Daoy (cell line): ENCODE measurements at regions not wholly inside any gene's neighbourhood (a gene's known extent, or its start where the extent isn't known, plus 50 kb on each side); places are given as distances from the start of the nearest gene placed in this dataset.

Experiments
- DNase-seq: peaks from one replicate; pipeline ENCODE4 v3.0.0-alpha.2; 2015; ENCODE audit warnings: low read depth

DNA sequence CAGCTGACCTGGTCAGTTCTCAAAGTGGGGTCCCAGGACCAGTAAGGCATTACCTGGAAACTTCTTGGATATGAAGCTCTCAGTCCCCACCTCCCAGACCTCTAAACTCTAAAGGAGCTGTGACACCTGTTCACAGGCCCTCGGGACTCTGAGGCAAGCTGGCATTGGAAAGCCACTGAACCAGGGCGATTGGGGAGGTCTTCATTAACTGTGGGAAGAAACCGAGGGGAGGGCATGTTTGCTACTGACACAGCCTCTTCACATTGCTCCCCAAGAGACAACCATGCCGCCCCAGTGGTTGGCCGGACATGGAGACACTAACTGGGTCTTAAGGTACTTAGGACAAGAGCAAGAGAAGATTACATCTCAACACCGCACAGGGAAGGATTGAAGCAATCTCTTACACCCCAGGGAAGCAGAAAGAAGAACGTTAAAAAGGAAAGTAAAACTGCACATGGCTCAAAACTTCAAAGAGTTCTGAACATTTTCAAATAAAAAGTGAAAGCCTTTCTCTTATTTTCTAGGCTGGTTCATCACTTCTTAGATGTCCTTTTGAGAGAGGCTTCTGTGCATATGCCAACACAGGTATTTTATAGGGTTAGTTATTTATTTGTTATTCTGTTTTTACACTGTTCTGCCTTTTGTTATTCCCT, 210.0 kb upstream of the CST7 start:
- DNase-seq, result no peak

- no peak for DNase-seq
These were observed 209.3 kb upstream of the CST7 start for GRCh38 chr20:24739746-24740145.

- DNase-seq, result no peak
These were observed 207.5 kb upstream of the CST7 start for GRCh38 chr20:24741493-24742072.

- no peak for DNase-seq
These were observed 206.6 kb upstream of the CST7 start for GRCh38 chr20:24742436-24742835.

GRCh38 chr20:24742989-24743388, 206.1 kb upstream of the CST7 start:
- no peak for DNase-seq

DNA sequence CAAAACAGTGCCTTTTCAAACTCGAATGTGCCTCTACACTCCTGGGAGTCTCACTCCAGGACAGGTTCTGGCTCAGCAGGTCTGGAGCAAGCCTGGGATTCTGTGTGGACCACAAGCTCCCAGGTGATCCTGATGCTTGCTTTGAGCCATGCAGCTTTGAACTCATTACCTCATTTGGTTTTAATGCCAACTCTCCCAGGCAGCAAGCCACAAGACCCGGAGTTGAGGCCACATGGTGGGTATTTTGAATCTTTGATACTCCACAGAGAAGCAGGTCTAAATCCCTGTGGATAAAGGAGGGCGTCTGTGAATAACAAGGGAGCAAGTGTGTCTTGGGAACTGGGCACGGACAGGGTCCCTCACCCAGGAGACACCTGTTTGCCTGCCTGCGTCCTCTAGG, 205.4 kb upstream of the CST7 start:
- no peak for DNase-seq

DNA sequence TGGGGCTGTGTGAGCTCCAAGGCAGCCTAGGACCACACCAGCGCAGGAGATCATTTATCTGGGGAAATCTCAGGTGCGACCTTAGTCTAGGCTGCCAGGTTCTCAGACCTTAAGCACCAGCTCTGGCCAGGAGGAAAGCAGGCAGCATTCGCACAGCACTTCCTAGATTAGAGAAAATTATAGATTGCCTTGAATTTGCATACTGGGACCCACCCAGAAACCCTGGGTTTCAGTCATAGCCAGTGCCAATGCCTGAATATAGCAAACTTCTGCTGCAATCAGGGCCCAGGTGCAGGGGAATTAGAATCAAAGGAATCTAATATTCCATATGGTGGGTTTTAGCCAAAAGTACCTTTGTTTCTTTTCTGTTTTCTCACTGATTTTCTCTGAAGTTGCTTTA, 204.3 kb upstream of the CST7 start:
- no peak for DNase-seq

- DNase-seq, result no peak
These were observed 203.9 kb upstream of the CST7 start for GRCh38 chr20:24745206-24745605.

DNA sequence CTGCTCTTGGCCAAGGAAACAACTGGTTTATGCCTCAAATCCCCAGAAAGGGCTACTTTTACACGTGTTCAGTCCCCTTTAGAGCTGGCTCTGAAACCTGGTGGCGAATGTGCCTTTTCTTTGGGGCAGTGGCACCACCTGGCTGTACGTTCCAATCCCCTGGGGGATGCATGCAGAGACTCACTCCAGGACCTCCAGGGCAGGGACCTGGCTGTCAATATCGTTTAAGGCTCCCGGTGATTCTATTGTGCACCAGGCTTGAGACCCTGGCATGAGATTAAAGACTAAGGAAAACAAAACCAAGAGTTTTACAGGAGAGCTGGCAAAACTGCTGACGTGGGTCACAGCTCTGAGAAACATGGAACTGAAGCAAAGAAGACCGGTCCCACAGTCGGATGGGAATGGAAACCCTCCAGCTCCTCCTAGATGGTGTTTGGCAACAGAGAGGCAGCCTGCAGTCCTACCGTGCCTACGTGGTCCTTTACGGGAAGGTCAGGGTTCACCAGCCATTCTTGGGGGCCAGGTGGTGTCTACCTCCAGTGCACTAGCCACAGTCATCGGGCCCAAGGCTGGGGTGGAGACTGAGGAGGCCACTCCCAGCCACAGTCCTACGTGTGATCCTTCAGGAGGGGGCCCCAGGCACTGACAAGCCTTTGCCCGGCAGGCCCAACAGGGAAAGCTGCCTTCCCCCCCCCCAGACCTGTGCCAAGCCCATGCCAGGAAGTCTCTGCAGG, 203.3 kb upstream of the CST7 start:
- DNase-seq, result no peak

GRCh38 chr20:24746351-24746685, 202.8 kb upstream of the CST7 start:
- DNase-seq, result peak; percentile 21

DNA sequence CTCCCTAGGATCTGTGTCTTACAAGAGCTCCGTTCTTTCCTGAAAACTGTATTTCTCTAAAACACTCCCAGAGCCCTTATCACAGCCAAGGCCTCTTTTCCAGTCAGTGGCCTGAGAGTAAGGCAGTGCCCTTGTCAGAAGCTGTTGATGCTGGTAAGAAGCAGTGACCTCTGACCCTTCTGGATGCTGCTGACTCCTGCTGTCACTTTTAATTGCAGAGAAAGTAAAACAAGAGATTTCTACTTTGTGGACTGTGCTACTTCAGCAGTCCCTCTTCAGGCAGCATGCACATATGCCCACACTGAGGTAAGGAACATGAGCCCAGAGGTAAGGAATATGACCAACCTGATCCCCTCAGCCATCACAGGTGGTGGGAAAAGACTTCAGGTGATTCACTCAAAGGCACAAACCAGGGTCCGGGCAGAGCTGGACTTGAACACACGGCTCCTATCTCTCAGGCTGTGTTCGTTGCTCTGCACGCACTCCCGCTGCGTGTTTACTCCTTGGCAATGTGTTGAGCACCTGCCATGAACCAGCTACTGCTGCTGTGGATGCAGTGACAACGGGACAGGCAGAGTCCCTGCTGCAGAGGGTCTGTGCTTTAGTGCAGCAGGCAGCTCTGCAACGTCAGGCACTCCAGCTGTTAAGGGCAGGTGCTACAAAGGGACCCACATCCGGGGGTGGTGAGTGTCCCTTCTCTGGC, 201.9 kb upstream of the CST7 start:
- no peak for DNase-seq

- DNase-seq, result no peak
These were observed 201.0 kb upstream of the CST7 start for GRCh38 chr20:24747881-24748595.

- no peak for DNase-seq
These were observed 197.5 kb upstream of the CST7 start for GRCh38 chr20:24751551-24751950.

GRCh38 chr20:24752612-24753011, 196.5 kb upstream of the CST7 start:
- no peak for DNase-seq

GRCh38 chr20:24753130-24753529, 195.9 kb upstream of the CST7 start:
- DNase-seq, result no peak

DNA sequence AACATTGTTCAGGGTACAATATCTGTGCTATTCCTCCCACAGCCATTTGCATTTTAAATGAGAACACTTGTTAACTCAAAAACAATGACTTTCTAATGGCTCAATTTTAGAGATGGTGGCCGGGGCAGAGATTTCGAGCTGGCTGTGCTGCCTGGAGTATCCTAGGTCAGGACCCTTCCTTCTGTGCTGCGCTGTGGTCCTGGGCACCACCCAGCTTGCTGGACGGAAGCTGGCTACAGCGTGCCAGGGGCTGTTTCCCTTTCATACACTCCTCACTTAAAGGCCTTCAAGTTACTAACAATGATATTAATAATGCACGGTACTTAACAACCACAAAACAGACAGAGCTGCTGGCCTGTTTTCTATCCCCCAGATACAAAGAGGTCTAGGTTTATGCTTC, 194.4 kb upstream of the CST7 start:
- DNase-seq, result no peak

DNA sequence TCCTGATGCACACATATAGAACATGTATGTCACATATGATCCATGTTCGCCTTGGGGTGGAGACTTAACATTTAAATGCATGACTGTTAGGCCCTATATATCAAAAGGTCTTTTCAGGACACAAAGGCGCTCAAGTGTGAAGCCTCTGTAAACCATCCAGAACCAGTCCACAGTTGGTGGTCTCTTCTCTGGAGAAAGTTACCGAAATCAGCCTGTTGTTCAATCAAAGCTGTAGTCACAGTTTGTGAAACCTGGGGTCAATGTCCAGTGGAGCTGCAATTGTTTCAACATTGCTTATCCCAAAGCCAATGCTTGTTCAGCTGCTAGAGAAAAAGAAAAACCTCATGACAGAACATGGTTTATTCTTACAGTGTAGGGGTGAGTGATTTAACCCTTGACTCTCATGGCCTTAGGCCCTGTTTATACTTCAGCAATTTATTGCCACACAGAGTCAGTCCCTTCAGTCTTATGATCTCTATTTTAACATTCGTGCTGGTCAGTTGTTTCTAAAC, 193.6 kb upstream of the CST7 start:
- no peak for DNase-seq

DNA sequence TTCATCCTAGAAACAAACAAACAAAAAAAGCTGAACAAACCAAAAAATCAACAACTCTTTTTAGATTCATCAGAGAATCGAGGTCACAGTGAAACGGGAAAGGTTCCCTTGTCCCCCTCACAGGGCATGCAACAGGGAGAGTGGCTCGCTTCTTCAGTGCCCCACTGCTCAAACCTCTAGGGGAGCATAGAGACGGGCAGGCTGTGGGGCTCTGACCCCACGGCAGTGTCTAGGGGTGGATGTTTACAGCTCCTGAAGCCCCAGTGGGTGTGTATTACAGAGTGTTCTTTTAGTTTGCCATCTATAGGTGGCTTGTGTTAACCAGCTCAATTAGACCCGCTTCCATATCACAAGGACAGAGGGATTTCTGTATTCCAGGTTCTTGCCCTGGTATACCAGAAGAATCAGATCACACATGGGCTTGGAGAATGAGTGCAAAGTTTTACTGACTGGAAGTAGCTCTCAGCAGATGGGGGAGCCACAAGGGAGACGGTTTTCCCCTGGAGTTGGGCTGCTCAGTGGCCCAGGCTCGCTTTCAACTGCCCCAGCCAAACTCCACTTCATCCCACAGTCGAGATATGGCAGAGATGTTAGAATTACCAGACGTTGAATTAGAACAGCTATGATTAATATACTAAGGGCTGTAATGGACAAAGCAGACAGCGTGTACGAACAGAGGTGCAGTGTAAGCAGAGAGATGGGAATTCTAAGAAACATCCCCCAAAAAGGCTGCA, 192.6 kb upstream of the CST7 start:
- DNase-seq, result no peak

GRCh38 chr20:24761220-24762065, 187.6 kb upstream of the CST7 start:
- no peak for DNase-seq

DNA sequence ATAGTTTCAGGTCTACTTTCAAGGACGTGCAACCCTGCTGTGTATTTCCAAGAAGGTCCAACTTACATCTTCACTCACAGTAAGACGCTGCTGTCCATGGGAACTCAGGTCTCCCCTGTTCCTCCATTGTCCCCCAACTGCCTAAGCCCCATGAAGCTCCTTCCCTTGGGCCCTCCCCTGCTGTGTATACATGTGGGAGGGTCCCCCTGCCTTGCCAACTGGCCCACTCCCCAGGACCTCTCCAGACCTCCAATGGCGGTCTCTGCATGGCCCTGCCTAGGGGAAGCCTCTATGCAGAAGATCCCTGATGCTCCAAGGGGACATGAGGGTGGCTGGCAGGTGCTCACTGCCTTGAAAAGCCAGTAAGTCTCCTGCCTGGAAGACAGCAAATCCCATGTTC, 186.7 kb upstream of the CST7 start:
- DNase-seq, result no peak
